Endodermal cell (in vitro differentiated cells): ENCODE measurements at regions not wholly inside any gene's neighbourhood (a gene's known extent, or its start where the extent isn't known, plus 50 kb on each side); places are given as distances from the start of the nearest gene placed in this dataset.
"Not testable (repeated sequence)": the region's sequence is repeated elsewhere in the genome, so short reads cannot be mapped to it uniquely, and the experiment has no call there.

Experiments used
- DNase-seq: peaks from one replicate; pipeline ENCODE4 v3.0.0-alpha.2; 2017
- H3K27ac ChIP-seq: 2 replicates; pipeline ENCODE4 v1.5.1; 2013; ENCODE audit warnings: mild to moderate bottlenecking, low read depth, low read length, moderate library complexity
- H3K27me3 ChIP-seq: 2 replicates; pipeline ENCODE4 v1.6.1; 2013; ENCODE audit warnings: mild to moderate bottlenecking, low read length, moderate library complexity; ENCODE audit not compliant: insufficient read depth, control insufficient read depth, poor library complexity, severe bottlenecking
- H3K36me3 ChIP-seq: 2 replicates; pipeline ENCODE4 v1.7.0; 2013; ENCODE audit warnings: mild to moderate bottlenecking, low read length, moderate library complexity; ENCODE audit not compliant: control insufficient read depth, insufficient read depth
- H3K4me1 ChIP-seq: one replicate; pipeline ENCODE4 v1.7.0; 2013; ENCODE audit warnings: low read length; ENCODE audit not compliant: control insufficient read depth, insufficient read depth
- H3K4me3 ChIP-seq: 2 replicates; pipeline ENCODE4 v1.5.1; 2013; ENCODE audit warnings: mild to moderate bottlenecking, low read length, moderate library complexity
- H3K9ac ChIP-seq: 2 replicates; pipeline ENCODE4 v1.6.1; 2013; ENCODE audit warnings: mild to moderate bottlenecking, low read length, moderate library complexity; ENCODE audit not compliant: poor library complexity, severe bottlenecking; ENCODE audit errors: extremely low read depth
- H3K9me3 ChIP-seq: 2 replicates; pipeline ENCODE4 v1.6.1; 2013; ENCODE audit warnings: mild to moderate bottlenecking, low read length, moderate library complexity; ENCODE audit not compliant: control insufficient read depth
- H3K27ac Mint-ChIP-seq: 2 replicates; pipeline ENCODE4 v1.8.0; 2020; ENCODE audit warnings: mixed read lengths
- H3K27me3 Mint-ChIP-seq: 2 replicates; pipeline ENCODE4 v1.8.0; 2021; ENCODE audit warnings: mild to moderate bottlenecking, mixed read lengths; ENCODE audit not compliant: insufficient read depth
- H3K36me3 Mint-ChIP-seq: 2 replicates; pipeline ENCODE4 v1.8.0; 2020; ENCODE audit warnings: low read depth, mixed read lengths
- H3K4me1 Mint-ChIP-seq: 2 replicates; pipeline ENCODE4 v1.8.0; 2020; ENCODE audit warnings: mixed read lengths
- H3K4me3 Mint-ChIP-seq: 2 replicates; pipeline ENCODE4 v1.8.0; 2020; ENCODE audit warnings: mild to moderate bottlenecking, moderate library complexity, mixed read lengths
- H3K9me3 Mint-ChIP-seq: 2 replicates; pipeline ENCODE4 v1.8.0; 2020; ENCODE audit warnings: mild to moderate bottlenecking, mixed read lengths
- WGBS, 2 experiments: methylation state at CpG; one replicate each; pipeline versions ENCODE4 v1.1.5 to v1.1.7; 2013; ENCODE audit warnings: missing lambda C conversion rate in 2 of 2, mixed read lengths in 1 of 2; ENCODE audit not compliant: insufficient coverage in 1 of 2, insufficient read length in 1 of 2; 5-methylcytosine and 5-hydroxymethylcytosine counted together

DNA sequence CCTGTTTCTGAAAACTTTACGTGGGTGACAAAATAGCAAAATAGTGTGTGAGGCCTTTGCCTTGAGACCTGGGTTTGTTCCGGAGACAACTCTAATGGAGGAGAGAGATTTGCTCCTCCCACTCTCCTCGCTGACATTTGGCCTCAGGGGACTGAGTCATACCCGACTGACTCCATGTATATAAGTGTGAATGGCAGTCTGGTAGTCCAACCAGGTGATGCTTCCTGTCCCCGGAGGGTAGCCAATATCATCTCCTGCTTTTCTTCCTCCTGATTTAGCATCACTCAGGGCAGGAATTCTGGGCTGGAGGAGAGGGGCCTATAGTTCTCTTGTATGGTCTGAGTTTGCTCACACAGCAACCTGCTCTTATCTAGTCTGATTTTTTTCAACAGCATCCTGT lies 76.0 kb downstream of the NPIPB5 start:
- not testable (repeated sequence) for DNase-seq, H3K4me1 Mint-ChIP-seq, H3K4me1 ChIP-seq, H3K27ac ChIP-seq, H3K27me3 Mint-ChIP-seq, H3K27ac Mint-ChIP-seq, H3K9ac ChIP-seq, H3K27me3 ChIP-seq, H3K9me3 Mint-ChIP-seq, H3K9me3 ChIP-seq, H3K36me3 Mint-ChIP-seq, H3K4me3 Mint-ChIP-seq, H3K4me3 ChIP-seq, H3K36me3 ChIP-seq
- WGBS, 2 experiments = no CpG with 5 or more reads among the region's 5 CpGs

DNA sequence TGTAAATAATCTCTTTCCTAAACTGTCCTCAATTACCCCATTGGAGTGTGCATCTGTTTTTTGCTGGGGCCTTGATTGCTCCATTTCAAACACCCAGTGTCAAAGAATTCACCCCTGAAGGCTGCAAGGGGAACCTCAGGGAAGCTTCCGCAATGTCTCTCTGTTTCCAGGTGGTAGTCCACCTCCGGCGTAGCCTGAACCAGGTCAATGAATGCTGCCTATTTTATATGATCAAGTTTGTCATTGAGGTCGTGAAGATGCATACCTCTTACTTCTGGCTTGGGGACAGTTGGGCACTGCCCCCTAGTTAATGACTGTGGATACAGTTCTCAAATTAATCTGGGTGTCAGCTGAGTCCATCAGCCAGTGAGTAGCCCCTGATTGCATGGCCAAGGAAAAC lies 79.1 kb downstream of the NPIPB5 start:
- H3K27me3 ChIP-seq, DNase-seq, H3K27me3 Mint-ChIP-seq, H3K9me3 Mint-ChIP-seq, H3K27ac Mint-ChIP-seq, H3K4me1 ChIP-seq, H3K4me3 ChIP-seq, H3K27ac ChIP-seq, H3K4me3 Mint-ChIP-seq, H3K9ac ChIP-seq, H3K4me1 Mint-ChIP-seq, H3K9me3 ChIP-seq, H3K36me3 ChIP-seq, H3K36me3 Mint-ChIP-seq: not testable (repeated sequence)
- 86% methylated on average over 4 of the region's 4 CpGs; no CpG with 5 or more reads in 1 of the 2 experiments for WGBS, 2 experiments

DNA sequence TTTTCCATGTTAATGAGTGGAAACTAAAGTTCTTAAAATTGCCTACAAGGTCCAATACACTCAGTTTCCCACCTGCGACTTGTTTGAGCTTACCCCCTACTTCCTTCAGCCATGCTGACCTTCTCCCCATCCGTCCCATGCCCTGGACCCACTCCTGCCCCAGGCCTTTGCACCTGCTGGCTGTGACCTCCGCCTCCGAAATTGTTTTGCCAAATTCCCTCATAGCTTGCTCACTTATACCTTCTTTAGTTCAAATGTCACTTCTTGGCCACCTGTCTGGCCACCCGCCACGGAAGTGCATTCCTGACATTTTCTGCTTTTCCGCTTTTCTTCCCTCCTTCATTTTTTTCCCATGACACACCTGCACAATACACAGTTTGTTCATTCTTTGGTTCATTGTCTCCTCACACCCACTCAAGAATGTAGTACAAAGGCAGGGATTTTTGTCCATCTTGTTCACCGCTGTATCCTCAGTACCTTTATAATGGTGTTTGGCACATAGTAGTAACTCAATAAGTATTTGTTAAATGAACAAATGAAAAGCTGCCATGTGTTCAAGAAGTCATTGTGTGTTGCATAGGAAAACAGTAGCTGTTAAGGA lies 85.9 kb downstream of the NPIPB5 start:
- H3K36me3 Mint-ChIP-seq, H3K4me3 Mint-ChIP-seq: not testable (repeated sequence)

DNA sequence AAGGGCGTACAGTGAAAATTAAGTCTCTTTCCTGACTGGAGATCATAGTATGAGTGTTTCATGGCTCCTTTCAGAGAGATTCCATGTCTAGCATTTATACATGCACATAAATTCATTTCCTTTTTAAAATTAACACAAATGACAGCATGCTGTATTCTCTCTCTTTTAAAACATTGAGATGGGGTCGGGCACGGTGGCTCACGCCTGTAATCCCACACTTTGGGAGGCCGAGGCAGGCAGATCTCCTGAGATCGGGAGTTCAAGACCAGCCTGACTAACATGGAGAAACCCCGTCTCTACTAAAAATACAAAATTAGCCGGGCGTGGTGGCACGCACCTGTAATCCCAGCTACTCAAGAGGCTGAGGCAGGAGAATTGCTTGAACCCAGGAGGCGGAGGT lies 93.1 kb downstream of the NPIPB5 start:
- H3K4me3 ChIP-seq, H3K36me3 Mint-ChIP-seq, H3K27me3 ChIP-seq, H3K27ac ChIP-seq, H3K9me3 ChIP-seq, H3K9ac ChIP-seq, H3K4me1 ChIP-seq, H3K9me3 Mint-ChIP-seq, H3K27ac Mint-ChIP-seq, H3K36me3 ChIP-seq, H3K4me3 Mint-ChIP-seq, H3K4me1 Mint-ChIP-seq, H3K27me3 Mint-ChIP-seq, DNase-seq: not testable (repeated sequence)
- no CpG with 5 or more reads among the region's 11 CpGs for WGBS, 2 experiments

More for the DNA sequence above, 85.9 kb downstream of the NPIPB5 start:
- not testable (repeated sequence) for H3K9ac ChIP-seq, H3K27me3 ChIP-seq, H3K27ac Mint-ChIP-seq, H3K36me3 ChIP-seq, H3K9me3 ChIP-seq, H3K4me3 ChIP-seq, H3K27ac ChIP-seq, H3K27me3 Mint-ChIP-seq, H3K4me1 ChIP-seq, H3K4me1 Mint-ChIP-seq, H3K9me3 Mint-ChIP-seq, DNase-seq
- no CpG with 5 or more reads among the region's 8 CpGs for WGBS, 2 experiments

GRCh38 chr16:22606619-22607018 lies 95.9 kb downstream of the NPIPB5 start:
- H3K9ac ChIP-seq, H3K4me1 ChIP-seq, H3K27me3 Mint-ChIP-seq, H3K4me1 Mint-ChIP-seq, H3K27me3 ChIP-seq, H3K9me3 Mint-ChIP-seq, H3K27ac Mint-ChIP-seq, H3K27ac ChIP-seq, H3K4me3 ChIP-seq, H3K36me3 Mint-ChIP-seq, H3K4me3 Mint-ChIP-seq, H3K36me3 ChIP-seq, DNase-seq, H3K9me3 ChIP-seq: not testable (repeated sequence)

DNA sequence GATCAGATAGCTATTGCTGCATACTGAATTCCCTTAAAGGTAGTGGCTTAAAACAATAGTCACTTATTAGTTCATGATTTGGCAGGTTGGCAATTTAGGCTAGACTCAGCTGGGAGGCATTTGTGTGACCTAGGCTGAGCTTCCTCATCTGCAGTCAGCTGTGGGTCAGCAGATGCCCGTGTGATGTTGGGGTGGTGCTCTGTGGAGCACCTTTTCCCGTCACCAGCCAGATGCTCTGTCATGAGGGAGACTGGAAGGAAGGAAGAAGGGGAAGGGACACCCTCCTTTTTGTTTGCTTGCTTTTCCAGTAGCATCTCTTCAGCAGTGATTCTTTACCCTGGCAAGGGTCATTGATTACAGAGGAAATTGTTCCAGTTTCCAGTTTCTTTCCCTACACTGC lies 99.1 kb downstream of the NPIPB5 start:
- H3K4me3 Mint-ChIP-seq, H3K27ac Mint-ChIP-seq, H3K4me1 ChIP-seq, H3K36me3 ChIP-seq, H3K4me1 Mint-ChIP-seq, H3K9me3 ChIP-seq, H3K9ac ChIP-seq, H3K4me3 ChIP-seq, H3K36me3 Mint-ChIP-seq, H3K27ac ChIP-seq, H3K27me3 ChIP-seq, DNase-seq, H3K27me3 Mint-ChIP-seq: not testable (repeated sequence)
- WGBS, 2 experiments = no CpG with 5 or more reads among the region's 2 CpGs
- H3K9me3 Mint-ChIP-seq = peaks cover 11% of the 10 kb centered on the region

DNA sequence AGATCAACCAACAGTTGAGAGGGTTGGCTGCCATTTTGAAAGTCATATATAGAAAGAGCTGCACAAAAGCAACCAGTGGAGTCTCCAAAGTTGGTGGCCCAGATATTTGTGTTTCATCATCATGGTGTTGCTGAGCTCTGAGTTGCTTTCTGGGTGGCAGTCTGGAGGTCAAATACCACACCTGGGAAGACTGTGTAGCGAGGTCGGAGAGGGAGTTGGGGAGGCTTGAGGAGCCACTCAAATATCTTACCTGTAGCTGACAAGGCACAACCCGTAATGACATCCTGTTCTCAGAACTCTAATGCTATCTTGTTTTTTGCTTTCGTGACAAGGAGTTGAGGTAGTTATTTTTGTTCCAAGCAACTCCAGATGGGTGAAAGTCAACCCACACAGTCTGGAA lies 100.4 kb downstream of the NPIPB5 start:
- not testable (repeated sequence) for H3K36me3 ChIP-seq, H3K4me3 ChIP-seq, H3K27ac Mint-ChIP-seq, H3K27me3 Mint-ChIP-seq, H3K4me1 ChIP-seq, H3K4me1 Mint-ChIP-seq, H3K9ac ChIP-seq, H3K4me3 Mint-ChIP-seq, DNase-seq, H3K27me3 ChIP-seq, H3K27ac ChIP-seq, H3K36me3 Mint-ChIP-seq, H3K9me3 ChIP-seq
- peaks cover 11% of the 10 kb centered on the region for H3K9me3 Mint-ChIP-seq
- 93 to 94% methylated on average over 4 of the region's 4 CpGs for WGBS, 2 experiments
